Lower leg skin (tissue), 4 donors: ENCODE measurements at regions not wholly inside any gene's neighbourhood (a gene's known extent, or its start where the extent isn't known, plus 50 kb on each side); places are given as distances from the start of the nearest gene placed in this dataset.

Experiments used
- DNase-seq, 2 donors: peaks; one replicate each; pipeline ENCODE4 v3.0.0-alpha.2; 2019; ENCODE audit warnings: low spot score in 2 of 2
- H3K4me3 ChIP-seq: fragments of 200-600 bp; sonication (generic); 2 replicates; pipeline ENCODE4 v1.5.1; 2017; ENCODE audit warnings: mild to moderate bottlenecking, low read depth; ENCODE audit not compliant: poor library complexity, severe bottlenecking
- CTCF ChIP-seq, 3 donors: fragments of 450-650 bp; IDR thresholded peaks; one replicate each; pipeline ENCODE4 v1.5.1; 2016; ENCODE audit warnings: antibody characterized with exemption in 3 of 3, mild to moderate bottlenecking in 3 of 3, moderate library complexity in 2 of 3
- POLR2A ChIP-seq, 2 donors: fragments of 450-650 bp; IDR thresholded peaks; one replicate each; pipeline ENCODE4 v1.6.1; 2016 to 2017; ENCODE audit warnings: antibody characterized with exemption in 2 of 2, mild to moderate bottlenecking in 1 of 2, moderate library complexity in 1 of 2
- whole genome bisulfite sequencing, 2 donors: methylation state at CpG; one replicate each; pipeline ENCODE4 v1.1.5; 2018; 5-methylcytosine and 5-hydroxymethylcytosine counted together
- intact Hi-C: fragments of 100-400 bp; cut with DNase I; formaldehyde crosslinking; loops from one replicate; pipeline ENCODE4 v1.15.0; 2023; ENCODE audit warnings: low total_unique reads

DNA sequence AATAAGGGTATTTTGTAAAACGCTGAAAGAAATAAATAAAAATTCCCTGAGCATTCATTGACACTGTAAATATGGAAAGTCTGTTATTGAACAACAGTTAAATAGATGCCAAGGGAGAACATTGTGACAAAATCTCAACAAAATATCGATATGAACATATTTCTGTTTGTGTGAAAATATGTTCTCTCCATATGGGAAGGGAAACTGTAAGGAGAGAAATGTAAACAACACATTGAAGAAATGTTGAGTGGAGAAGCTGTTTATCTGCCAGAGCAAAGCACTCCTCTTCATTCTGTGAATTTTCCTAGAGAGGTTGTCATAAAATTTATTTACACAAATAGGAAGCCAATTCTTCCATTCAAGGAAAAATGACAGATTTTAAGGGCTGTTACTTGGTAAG lies 57.1 kb upstream of the EOMES start:
- intact Hi-C loops, result no loop called here
- TF ChIP-seq CTCF (IDR thresholded peaks at IDR 0.05) (no peak), POLR2A (IDR thresholded peaks at IDR 0.05) (no peak)
- H3K4me3 ChIP-seq, result no peak overlapping the region
- no peak for DNase-seq
- 72 to 81% methylated on average over 2 of the region's 2 CpGs for WGBS, 2 donors

GRCh38 chr3:27789420-27789819 lies 67.3 kb upstream of the EOMES start:
- H3K4me3 ChIP-seq, result no peak overlapping the region
- DNase-seq, result no peak
- 95 to 98% methylated on average over 2 of the region's 2 CpGs for WGBS, 2 donors
- TF ChIP-seq POLR2A (IDR thresholded peaks at IDR 0.05) (no peak), CTCF (IDR thresholded peaks at IDR 0.05) (no peak)
- intact Hi-C loops, result no loop called here

DNA sequence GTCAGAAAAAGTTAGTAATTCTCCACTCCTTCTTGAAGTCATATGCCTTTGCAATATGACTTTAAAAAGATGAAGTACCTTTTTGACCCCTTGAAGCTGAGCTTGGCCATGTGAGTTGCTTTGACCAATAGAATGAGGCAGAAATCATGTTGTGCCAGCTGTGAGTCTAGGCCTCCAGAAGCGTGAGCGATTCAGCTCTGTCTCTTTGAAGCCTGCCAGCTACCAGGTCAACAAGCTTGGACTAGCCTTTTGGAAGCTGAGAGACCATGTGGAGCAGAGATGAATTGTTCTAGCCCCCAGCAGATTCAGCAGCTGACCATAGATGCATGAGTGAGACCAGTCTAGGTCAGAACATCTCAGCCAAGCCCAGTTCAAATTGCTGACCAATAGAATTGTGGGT lies 69.8 kb upstream of the EOMES start:
- intact Hi-C loops, result no loop called here
- H3K4me3 ChIP-seq, result no peak overlapping the region
- 60 to 64% methylated on average over 2 of the region's 2 CpGs for WGBS, 2 donors
- no peak for DNase-seq
- TF ChIP-seq CTCF (IDR thresholded peaks at IDR 0.05), result no peak
- no peak for TF ChIP-seq POLR2A (IDR thresholded peaks at IDR 0.05)

DNA sequence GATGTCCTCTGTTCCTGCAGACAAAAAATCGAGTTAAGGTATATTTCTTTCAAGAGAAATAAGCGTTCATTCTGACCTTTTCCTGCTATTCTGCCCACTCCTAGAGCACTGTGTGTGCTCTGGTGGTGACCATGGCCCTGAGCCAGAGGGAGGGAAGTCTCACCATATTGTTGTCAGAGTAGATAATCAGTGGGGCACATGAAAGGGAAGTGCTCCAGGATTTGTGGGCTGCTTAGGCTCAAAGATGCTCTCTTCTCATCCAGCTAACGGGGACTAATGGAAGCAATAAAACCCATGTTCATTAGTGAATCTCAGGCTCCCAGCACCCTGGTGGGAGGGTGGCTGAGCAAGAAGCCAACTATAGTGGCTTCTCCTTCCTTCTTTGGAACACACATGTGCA lies 70.7 kb upstream of the EOMES start:
- 29 to 68% methylated on average over 3 of the region's 3 CpGs for WGBS, 2 donors
- no peak for DNase-seq
- no peak for TF ChIP-seq POLR2A (IDR thresholded peaks at IDR 0.05)
- no peak for TF ChIP-seq CTCF (IDR thresholded peaks at IDR 0.05)
- no peak overlapping the region for H3K4me3 ChIP-seq
- intact Hi-C loops, result no loop called here

DNA sequence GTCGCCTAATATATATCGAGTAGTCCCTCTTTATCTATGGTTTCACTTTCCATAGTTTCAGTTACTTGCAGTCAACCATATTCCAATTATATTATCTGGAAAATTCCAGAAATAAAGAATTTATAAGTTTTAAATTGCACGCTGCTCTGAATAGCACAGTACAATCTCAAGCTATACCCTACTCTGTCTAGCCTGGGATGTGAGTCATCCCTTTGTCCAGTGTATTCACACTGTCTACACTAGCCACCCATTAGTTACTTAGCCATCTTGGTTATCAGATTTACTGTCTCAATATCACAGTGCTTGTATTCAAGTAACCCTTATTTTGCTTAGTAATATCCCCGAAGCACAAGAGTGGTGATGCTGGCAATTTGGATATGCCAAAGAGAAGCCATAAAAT lies 72.1 kb upstream of the EOMES start:
- TF ChIP-seq CTCF (IDR thresholded peaks at IDR 0.05), result no peak
- no peak for TF ChIP-seq POLR2A (IDR thresholded peaks at IDR 0.05)
- H3K4me3 ChIP-seq, result no peak overlapping the region
- intact Hi-C loops, result no loop called here
- DNase-seq, result no peak
- WGBS, 2 donors, result 95 to 96% methylated on average over 4 of the region's 4 CpGs

- no peak for DNase-seq
- no peak overlapping the region for H3K4me3 ChIP-seq
- intact Hi-C loops, result no loop called here
- 84 to 87% methylated on average over 4 of the region's 4 CpGs for WGBS, 2 donors
- TF ChIP-seq CTCF (IDR thresholded peaks at IDR 0.05), result no peak
- TF ChIP-seq POLR2A (IDR thresholded peaks at IDR 0.05), result no peak
Observed at GRCh38 chr3:27796365-27796875, 74.3 kb upstream of the EOMES start.
